HG02678 (cell line): ENCODE measurements at regions not wholly inside any gene's neighbourhood (a gene's known extent, or its start where the extent isn't known, plus 50 kb on each side); places are given as distances from the start of the nearest gene placed in this dataset.

Experiments
- ATAC-seq: cut with Tn5 transposase; IDR thresholded peaks from one replicate; pipeline ENCODE4 v1.9.1; 2021; ENCODE audit warnings: mild to moderate bottlenecking, moderate library complexity; ENCODE audit not compliant: unreplicated experiment

- ATAC-seq: no peak
Measured at GRCh38 chr7:115106316-115106715, 184.4 kb downstream of the MDFIC start.

GRCh38 chr7:115102738-115103137 lies 180.8 kb downstream of the MDFIC start:
- no peak for ATAC-seq

- ATAC-seq: no peak
Measured at GRCh38 chr7:115101199-115101598, 179.3 kb downstream of the MDFIC start.

- no peak for ATAC-seq
Measured at GRCh38 chr7:115099906-115100305, 178.0 kb downstream of the MDFIC start.

- no peak for ATAC-seq
Measured at GRCh38 chr7:115097175-115097671, 175.3 kb downstream of the MDFIC start.

GRCh38 chr7:115096262-115096661 lies 174.4 kb downstream of the MDFIC start:
- no peak for ATAC-seq

GRCh38 chr7:115094163-115094562 lies 172.3 kb downstream of the MDFIC start:
- ATAC-seq: no peak

- no peak for ATAC-seq
Measured at GRCh38 chr7:115088893-115089292, 167.0 kb downstream of the MDFIC start.

- ATAC-seq: no peak
Measured at GRCh38 chr7:115087437-115087836, 165.5 kb downstream of the MDFIC start.

GRCh38 chr7:115086146-115086841 lies 164.4 kb downstream of the MDFIC start:
- no peak for ATAC-seq

GRCh38 chr7:115085421-115085820 lies 163.5 kb downstream of the MDFIC start:
- ATAC-seq: no peak

- no peak for ATAC-seq
Measured at GRCh38 chr7:115083935-115084334, 162.0 kb downstream of the MDFIC start.

- no peak for ATAC-seq
Measured at GRCh38 chr7:115081772-115082171, 159.9 kb downstream of the MDFIC start.

- no peak for ATAC-seq
Measured at GRCh38 chr7:115078851-115079250, 157.0 kb downstream of the MDFIC start.

- ATAC-seq: no peak
Measured at GRCh38 chr7:115078386-115078785, 156.5 kb downstream of the MDFIC start.

GRCh38 chr7:115070311-115070710 lies 148.4 kb downstream of the MDFIC start:
- no peak for ATAC-seq
